MCF 10A (cell line): ENCODE measurements at regions not wholly inside any gene's neighbourhood (a gene's known extent, or its start where the extent isn't known, plus 50 kb on each side); places are given as distances from the start of the nearest gene placed in this dataset.

ENCODE experiments used
- BruUV-seq: library from RNA; stranded (reverse); fragments of 400-500 nt; replicated peaks from 2 replicates; lab custom pipeline; 2021; lab: Mats Ljungman, UMichigan
- CTCF ChIA-PET: fragments of 300-600 bp; sonication (Branson Sonifier 250); formaldehyde crosslinking; extraction: SDS; loops from one replicate; lab custom pipeline; 2021; ENCODE audit warnings: antibody characterized with exemption, inconsistent platforms; lab: Yijun Ruan, JAX
- POLR2A ChIA-PET: fragments of 300-600, 350-650 bp; sonication (Branson Sonifier 250); formaldehyde crosslinking; extraction: SDS; loops from one replicate; lab custom pipeline; 2020; ENCODE audit warnings: antibody characterized with exemption, inconsistent platforms; lab: Yijun Ruan, JAX
- DNase-seq: peaks from one replicate; pipeline ENCODE4 v3.0.0-alpha.2; 2018; ENCODE audit not compliant: unreplicated experiment
- H3K27ac Mint-ChIP-seq: one replicate; pipeline ENCODE4 v1.8.0; 2022; ENCODE audit warnings: mild to moderate bottlenecking, low read depth, mixed read lengths; ENCODE audit not compliant: unreplicated experiment
- H3K27me3 Mint-ChIP-seq: one replicate; pipeline ENCODE4 v1.8.0; 2022; ENCODE audit warnings: mixed read lengths; ENCODE audit not compliant: insufficient read depth, unreplicated experiment
- H3K36me3 Mint-ChIP-seq: one replicate; pipeline ENCODE4 v1.8.0; 2022; ENCODE audit warnings: mild to moderate bottlenecking, moderate library complexity, mixed read lengths; ENCODE audit not compliant: insufficient read depth, unreplicated experiment
- H3K4me1 Mint-ChIP-seq: one replicate; pipeline ENCODE4 v1.8.0; 2022; ENCODE audit warnings: mixed read lengths; ENCODE audit not compliant: insufficient read depth, unreplicated experiment
- H3K4me3 Mint-ChIP-seq: one replicate; pipeline ENCODE4 v1.8.0; 2022; ENCODE audit warnings: mild to moderate bottlenecking, moderate library complexity, mixed read lengths; ENCODE audit not compliant: unreplicated experiment
- H3K9me3 Mint-ChIP-seq: one replicate; pipeline ENCODE4 v1.8.0; 2022; ENCODE audit warnings: mixed read lengths; ENCODE audit not compliant: unreplicated experiment
- CTCF ChIP-seq: fragments of 200-600 bp; IDR thresholded peaks from one replicate; pipeline ENCODE4 v1.8.0; 2022; ENCODE audit warnings: antibody characterized with exemption, mild to moderate bottlenecking; ENCODE audit not compliant: unreplicated experiment
- intact Hi-C: fragments of 100-400 bp; cut with micrococcal nuclease; formaldehyde crosslinking; loops from 2 replicates; pipeline ENCODE4 v1.14.1; 2022

GRCh38 chr5:89885670-89886069 is 523.9 kb downstream of the CETN3 start:
- no peak overlapping the region for H3K4me3 Mint-ChIP-seq
- ChIA-PET POLR2A (no interaction called here), CTCF (interaction anchor here (0.6 kb wide), 1 partner anchor 39 kb away, joined by 4 read pairs; no protein-coding TSS in a partner anchor)
- H3K36me3 Mint-ChIP-seq = no peaks in the 10 kb centered on the region
- no peaks in the 10 kb centered on the region for H3K27me3 Mint-ChIP-seq
- no peaks in the 10 kb centered on the region for H3K9me3 Mint-ChIP-seq
- intact Hi-C loops = no loop called here
- H3K4me1 Mint-ChIP-seq = no peaks in the 10 kb centered on the region
- no peak for TF ChIP-seq CTCF
- BruUV-seq = no TSS peak
- no peak for DNase-seq
- H3K27ac Mint-ChIP-seq = no peak overlapping the region

DNA sequence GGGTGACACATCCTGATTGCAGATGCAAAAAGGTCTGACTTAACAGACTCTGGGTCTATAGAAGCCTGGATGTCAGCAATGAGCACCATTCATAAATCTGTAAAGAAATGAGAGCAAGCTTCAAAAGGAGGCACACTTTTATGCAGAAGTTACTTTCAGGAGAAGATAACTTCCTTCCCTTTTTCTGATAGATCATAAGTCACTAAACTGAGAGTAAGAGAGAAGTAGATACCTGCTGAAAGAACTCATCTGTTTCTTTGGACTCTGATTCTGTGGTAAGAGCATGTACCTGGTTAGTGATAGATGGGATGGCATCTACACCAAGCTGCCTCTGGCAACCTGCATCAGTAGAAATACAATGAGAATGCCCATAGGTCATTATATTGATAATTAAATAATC is 525.6 kb downstream of the CETN3 start:
- intact Hi-C loops = no loop called here

DNA sequence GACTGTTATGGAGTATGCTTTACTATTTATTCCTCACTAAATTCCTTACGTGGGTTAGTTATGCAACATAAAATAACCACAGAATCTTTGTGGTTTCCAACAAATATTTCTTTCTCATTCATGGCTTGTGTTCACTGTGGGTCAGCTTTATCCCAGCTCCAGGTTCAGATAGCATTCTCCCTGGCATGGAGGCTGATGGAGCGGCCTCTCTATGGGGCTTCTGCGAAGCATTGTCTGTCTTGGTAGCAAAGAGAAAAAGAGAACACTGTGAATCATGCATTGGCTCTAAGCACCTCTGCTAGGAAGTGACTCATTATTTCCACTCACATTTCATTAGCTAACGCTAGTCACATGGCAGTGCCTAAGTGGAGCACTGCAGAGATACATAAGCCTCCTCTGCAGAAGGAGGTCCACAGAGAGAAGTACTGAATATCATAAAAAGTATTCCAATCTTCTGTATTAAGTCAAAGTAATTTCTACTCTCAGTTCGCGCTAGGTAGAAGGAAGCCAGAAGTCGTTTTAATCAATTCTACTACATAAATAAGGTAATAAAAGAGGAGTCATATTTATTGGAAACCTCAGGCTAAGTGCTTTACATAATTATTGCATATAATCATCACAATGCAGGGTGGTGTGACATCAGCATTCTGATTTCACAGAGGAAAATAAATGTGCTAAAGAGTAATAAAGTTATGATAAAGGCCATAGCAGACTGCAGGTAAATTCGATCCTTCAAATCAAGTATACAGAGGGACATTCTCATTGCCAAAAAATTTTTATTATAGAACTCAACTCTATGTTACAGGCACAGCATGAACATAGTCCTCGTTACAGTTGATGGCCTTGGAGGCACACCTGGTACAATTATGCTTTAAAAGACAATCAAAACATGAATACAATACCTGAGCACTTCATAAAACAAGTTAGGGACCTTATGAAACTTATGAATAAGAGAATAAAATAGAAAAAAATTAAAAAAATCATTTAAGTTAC is 531.1 kb downstream of the CETN3 start:
- DNase-seq = peak; percentile 61
- no peak overlapping the region for H3K4me3 Mint-ChIP-seq
- H3K4me1 Mint-ChIP-seq = peaks cover 6% of the 10 kb centered on the region
- intact Hi-C loops = no loop called here
- H3K36me3 Mint-ChIP-seq = no peaks in the 10 kb centered on the region
- BruUV-seq = no TSS peak
- H3K27me3 Mint-ChIP-seq = no peaks in the 10 kb centered on the region
- ChIA-PET POLR2A (interaction anchor here (0.5 kb wide), 1 partner anchor 15 kb away, joined by 4 read pairs; no protein-coding TSS in a partner anchor), CTCF (no interaction called here)
- no peaks in the 10 kb centered on the region for H3K9me3 Mint-ChIP-seq
- TF ChIP-seq CTCF = no peak
- H3K27ac Mint-ChIP-seq = no peak overlapping the region

More for the DNA sequence above, 525.6 kb downstream of the CETN3 start:
- ChIA-PET CTCF (no interaction called here), POLR2A (interaction anchor here (0.7 kb wide), 2 partner anchors 52 to 636 kb away, joined by 3 read pairs; no protein-coding TSS in a partner anchor)
- H3K27ac Mint-ChIP-seq = no peak overlapping the region
- H3K4me3 Mint-ChIP-seq = no peak overlapping the region
- no TSS peak for BruUV-seq
- no peak for DNase-seq
- TF ChIP-seq CTCF = no peak
- H3K4me1 Mint-ChIP-seq = no peaks in the 10 kb centered on the region
- no peaks in the 10 kb centered on the region for H3K27me3 Mint-ChIP-seq
- no peaks in the 10 kb centered on the region for H3K9me3 Mint-ChIP-seq
- no peaks in the 10 kb centered on the region for H3K36me3 Mint-ChIP-seq

DNA sequence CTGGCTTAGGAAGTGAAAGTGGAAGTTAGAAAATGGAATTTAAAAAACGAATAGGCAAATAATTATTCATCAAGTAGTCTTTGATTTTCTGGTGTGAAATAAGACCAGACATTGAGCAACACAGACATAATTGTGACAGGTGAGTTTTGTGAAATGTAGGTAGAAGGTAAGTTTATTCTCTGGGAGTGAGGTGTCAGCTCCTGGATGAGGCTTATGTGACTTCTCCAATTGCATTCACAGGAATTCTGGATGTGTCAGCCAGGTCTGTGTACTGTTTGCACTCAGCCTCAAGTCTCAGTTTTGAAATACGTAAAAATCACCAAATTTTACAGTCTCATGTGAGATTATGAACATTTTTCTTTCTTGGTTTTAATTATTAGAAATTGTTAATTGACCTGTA is 537.6 kb downstream of the CETN3 start:
- intact Hi-C loops = no loop called here

More for the DNA sequence above, 537.6 kb downstream of the CETN3 start:
- ChIA-PET CTCF (no interaction called here), POLR2A (interaction anchor here (0.8 kb wide), 1 partner anchor 18 kb away, joined by 3 read pairs; no protein-coding TSS in a partner anchor)
- Mint-ChIP-seq H3K36me3 (no peaks in the 10 kb centered on the region), H3K4me1 (no peaks in the 10 kb centered on the region), H3K27me3 (no peaks in the 10 kb centered on the region), H3K9me3 (no peaks in the 10 kb centered on the region), H3K4me3 (no peak overlapping the region), H3K27ac (no peak overlapping the region)
- DNase-seq = peak; percentile 11
- BruUV-seq = no TSS peak
- no peak for TF ChIP-seq CTCF
